Neural crest cell (in vitro differentiated cells): ENCODE measurements at regions not wholly inside any gene's neighbourhood (a gene's known extent, or its start where the extent isn't known, plus 50 kb on each side); places are given as distances from the start of the nearest gene placed in this dataset.

Experiments used
- DNase-seq: peaks from one replicate; pipeline ENCODE4 v3.0.0; 2021; ENCODE audit warnings: low read depth, mixed read lengths, low spot score
- H3K27ac Mint-ChIP-seq: one replicate; pipeline ENCODE4 v1.8.0; 2021; ENCODE audit warnings: mild to moderate bottlenecking, mixed read lengths; ENCODE audit not compliant: unreplicated experiment
- H3K27me3 Mint-ChIP-seq: 2 replicates; pipeline ENCODE4 v1.8.0; 2021; ENCODE audit warnings: low read depth, mild to moderate bottlenecking, mixed read lengths
- H3K36me3 Mint-ChIP-seq: 2 replicates; pipeline ENCODE4 v1.8.0; 2021; ENCODE audit warnings: low read depth, mild to moderate bottlenecking, mixed read lengths
- H3K4me1 Mint-ChIP-seq: 2 replicates; pipeline ENCODE4 v1.8.0; 2021; ENCODE audit warnings: mixed read lengths
- H3K4me3 Mint-ChIP-seq: one replicate; pipeline ENCODE4 v1.8.0; 2021; ENCODE audit warnings: mild to moderate bottlenecking, mixed read lengths
- H3K9me3 Mint-ChIP-seq: 2 replicates; pipeline ENCODE4 v1.8.0; 2021; ENCODE audit warnings: mixed read lengths
- CTCF ChIP-seq: fragments of 200-600 bp; sonication (generic); conservative IDR thresholded peaks from 2 replicates; pipeline ENCODE4 v1.5.0; 2021; ENCODE audit warnings: antibody characterized with exemption, mild to moderate bottlenecking

- Mint-ChIP-seq H3K27ac (no peak overlapping the region), H3K4me1 (no peaks in the 10 kb centered on the region), H3K4me3 (no peak overlapping the region), H3K36me3 (no peaks in the 10 kb centered on the region), H3K9me3 (no peaks in the 10 kb centered on the region), H3K27me3 (no peaks in the 10 kb centered on the region)
- TF ChIP-seq CTCF = no peak
- no peak for DNase-seq
Measured at GRCh38 chr5:143713047-143714003, 98.6 kb upstream of the HMHB1 start.

- H3K27me3 Mint-ChIP-seq = no peaks in the 10 kb centered on the region
- peaks cover 13% of the 10 kb centered on the region for H3K4me1 Mint-ChIP-seq
- H3K27ac Mint-ChIP-seq = no peak overlapping the region
- no peak for TF ChIP-seq CTCF
- H3K36me3 Mint-ChIP-seq = no peaks in the 10 kb centered on the region
- H3K9me3 Mint-ChIP-seq = no peaks in the 10 kb centered on the region
- no peak overlapping the region for H3K4me3 Mint-ChIP-seq
- no peak for DNase-seq
Measured at GRCh38 chr5:143708672-143709071, 103.3 kb upstream of the HMHB1 start.

GRCh38 chr5:143707806-143708205 lies 104.2 kb upstream of the HMHB1 start:
- no peaks in the 10 kb centered on the region for H3K27me3 Mint-ChIP-seq
- no peak overlapping the region for H3K27ac Mint-ChIP-seq
- TF ChIP-seq CTCF = no peak
- H3K4me3 Mint-ChIP-seq = no peak overlapping the region
- H3K36me3 Mint-ChIP-seq = no peaks in the 10 kb centered on the region
- H3K4me1 Mint-ChIP-seq = peaks cover 13% of the 10 kb centered on the region
- no peak for DNase-seq
- H3K9me3 Mint-ChIP-seq = no peaks in the 10 kb centered on the region

GRCh38 chr5:143705381-143705780 lies 106.6 kb upstream of the HMHB1 start:
- no peak for DNase-seq
- no peaks in the 10 kb centered on the region for H3K36me3 Mint-ChIP-seq
- H3K4me3 Mint-ChIP-seq = no peak overlapping the region
- H3K27ac Mint-ChIP-seq = no peak overlapping the region
- peaks cover 13% of the 10 kb centered on the region for H3K4me1 Mint-ChIP-seq
- no peaks in the 10 kb centered on the region for H3K27me3 Mint-ChIP-seq
- no peak for TF ChIP-seq CTCF
- H3K9me3 Mint-ChIP-seq = no peaks in the 10 kb centered on the region

- no peak for TF ChIP-seq CTCF
- no peak for DNase-seq
- Mint-ChIP-seq H3K36me3 (no peaks in the 10 kb centered on the region), H3K27ac (no peak overlapping the region), H3K27me3 (no peaks in the 10 kb centered on the region), H3K9me3 (no peaks in the 10 kb centered on the region), H3K4me1 (peaks cover 13% of the 10 kb centered on the region), H3K4me3 (no peak overlapping the region)
Measured at GRCh38 chr5:143703659-143704058, 108.3 kb upstream of the HMHB1 start.
